PFSK-1 (cell line): ENCODE measurements at regions not wholly inside any gene's neighbourhood (a gene's known extent, or its start where the extent isn't known, plus 50 kb on each side); places are given as distances from the start of the nearest gene placed in this dataset.

Experiments used
- POLR2AphosphoS5 ChIP-seq: IDR thresholded peaks from 2 replicates; pipeline ENCODE4 v1.6.1; 2012; ENCODE audit warnings: low read depth, mild to moderate bottlenecking, control low read depth, low read length, moderate library complexity
- REST ChIP-seq, 2 experiments: IDR thresholded peaks; 2 replicates each; pipeline versions ENCODE4 v1.6.1 to v1.8.0; 2011 to 2012; ENCODE audit warnings: low read depth in 2 of 2, low read length in 2 of 2, control low read depth in 1 of 2, inconsistent platforms in 1 of 2, mild to moderate bottlenecking in 1 of 2, moderate library complexity in 1 of 2; ENCODE audit not compliant: insufficient read depth in 1 of 2
- SIN3A ChIP-seq: IDR thresholded peaks from 2 replicates; pipeline ENCODE4 v1.6.1; 2012; ENCODE audit warnings: mild to moderate bottlenecking, low read length, moderate library complexity, borderline replicate concordance; ENCODE audit not compliant: insufficient read depth
- TAF1 ChIP-seq: IDR thresholded peaks from 2 replicates; pipeline ENCODE4 v1.6.1; 2012; ENCODE audit warnings: low read length, control low read depth, borderline replicate concordance; ENCODE audit not compliant: insufficient read depth

- no peak for TF ChIP-seq SIN3A
- TF ChIP-seq POLR2AphosphoS5, result no peak
- TF ChIP-seq TAF1, result no peak
- no peak for TF ChIP-seq REST (IDR thresholded peaks at IDR 0.05; ENCODE audit: insufficient read depth in 1 of 2, low read depth in 2 of 2, low read length in 2 of 2)
These were observed 648.5 kb downstream of the IRS1 start for GRCh38 chr2:226151157-226151556.
